Stomach (tissue), 8 donors: ENCODE measurements at regions not wholly inside any gene's neighbourhood (a gene's known extent, or its start where the extent isn't known, plus 50 kb on each side); places are given as distances from the start of the nearest gene placed in this dataset.

ENCODE experiments used
- DNase-seq, 2 donors: peaks; one replicate each; pipeline versions ENCODE4 v3.0.0 to v3.0.0-alpha.2; 2013 to 2019
- H3K27ac ChIP-seq, 5 donors: fragments of 200-600 bp in 4 of 5; sonication (generic) in 4 of 5; one replicate each; pipeline ENCODE4 v1.5.1; 2013 to 2019; ENCODE audit warnings: mild to moderate bottlenecking in 1 of 5, moderate library complexity in 1 of 5
- H3K27me3 ChIP-seq, 3 donors: fragments of 200-600 bp; sonication (generic); one replicate each; pipeline ENCODE4 v1.5.1; 2017 to 2019; ENCODE audit warnings: mixed run types in 1 of 3
- H3K36me3 ChIP-seq, 4 donors: fragments of 200-600 bp; sonication (generic); 1 replicate in 3 of 4; 2 replicates in 1 of 4; pipeline ENCODE4 v1.5.1; 2016 to 2019
- H3K4me1 ChIP-seq, 4 donors: fragments of 200-600 bp; sonication (generic); one replicate each; pipeline ENCODE4 v1.5.1; 2016 to 2019
- H3K4me3 ChIP-seq, 4 donors: fragments of 200-600 bp; sonication (generic) in 3 of 4; one replicate each; pipeline ENCODE4 v1.5.1; 2016 to 2019; ENCODE audit warnings: mild to moderate bottlenecking in 1 of 4
- H3K9me3 ChIP-seq, 4 donors: fragments of 200-600 bp; sonication (generic); one replicate each; pipeline ENCODE4 v1.5.1; 2016 to 2019
- CTCF ChIP-seq, 7 experiments: fragments of 450-650 bp in 4 of 7; fragments of 200-600 bp in 3 of 7; sonication (generic) in 3 of 7; IDR thresholded peaks; one replicate each; pipeline ENCODE4 v1.5.1; 2016 to 2019; ENCODE audit warnings: antibody characterized with exemption in 7 of 7, control low read depth in 2 of 7, mild to moderate bottlenecking in 1 of 7
- EP300 ChIP-seq: sonication (generic); formaldehyde crosslinking; IDR thresholded peaks from one replicate; pipeline ENCODE4 v1.6.1; 2017; ENCODE audit warnings: antibody characterized with exemption
- POLR2A ChIP-seq, 4 donors: fragments of 450-650 bp; IDR thresholded peaks; one replicate each; pipeline ENCODE4 v1.6.1; 2016; ENCODE audit warnings: antibody characterized with exemption in 4 of 4, control low read depth in 2 of 4, mild to moderate bottlenecking in 1 of 4, moderate library complexity in 1 of 4
- POLR2AphosphoS5 ChIP-seq, 3 donors: sonication (generic); formaldehyde crosslinking; IDR thresholded peaks; one replicate each; pipeline ENCODE4 v1.6.1; 2016; ENCODE audit warnings: antibody characterized with exemption in 3 of 3
- WGBS, 5 donors: extraction: QIAGEN DNeasy Blood & Tissue Kit in 3 of 5; methylation state at CpG; one replicate each; pipeline versions ENCODE4 v1.1.5 to v1.1.7; 2013 to 2018; 5-methylcytosine and 5-hydroxymethylcytosine counted together
- intact Hi-C: fragments of 100-400 bp; cut with DNase I; formaldehyde crosslinking; loops from one replicate; pipeline ENCODE4 v1.15.1; 2023; ENCODE audit warnings: low total_unique reads
- donor health status: healthy with polysubstance abuse.
- donor health status: Bipolar disorder and iron deficiency.
- donor health status: healthy.

- Histone ChIP-seq H3K9me3 (no peaks in the 10 kb centered on the region), H3K36me3 (no peaks in the 10 kb centered on the region), H3K4me1 (peaks cover 0 to 6% (median 0%) of the 10 kb centered on the region in 4 donors), H3K27me3 (no peaks in the 10 kb centered on the region), H3K4me3 (no peak overlapping the region), H3K27ac (no peak overlapping the region)
- intact Hi-C loops: no loop called here
- TF ChIP-seq CTCF (IDR thresholded peaks at IDR 0.05) (no peak), EP300 (no peak)
- 18 to 33% (median 26%) methylated on average over 1 of the region's 1 CpG for WGBS, 5 donors
- DNase-seq: no peak
Observed at GRCh38 chrX:79079477-79079876, 65.0 kb upstream of the GPR174 start.

GRCh38 chrX:79080141-79080540, 64.3 kb upstream of the GPR174 start:
- no peaks in the 10 kb centered on the region for H3K9me3 ChIP-seq
- no peaks in the 10 kb centered on the region for H3K27me3 ChIP-seq
- TF ChIP-seq EP300 (no peak), POLR2A (IDR thresholded peaks at IDR 0.05) (no peak), CTCF (IDR thresholded peaks at IDR 0.05) (no peak), POLR2AphosphoS5 (IDR thresholded peaks at IDR 0.05) (no peak)
- no peak overlapping the region for H3K27ac ChIP-seq
- intact Hi-C loops: no loop called here
- WGBS, 5 donors: 52 to 59% (median 57%) methylated on average over 2 of the region's 2 CpGs
- no peak overlapping the region for H3K4me3 ChIP-seq
- DNase-seq: no peak
- peaks cover 0 to 6% (median 0%) of the 10 kb centered on the region in 4 donors for H3K4me1 ChIP-seq
- H3K36me3 ChIP-seq: no peaks in the 10 kb centered on the region

- Histone ChIP-seq H3K9me3 (no peaks in the 10 kb centered on the region), H3K4me3 (no peak overlapping the region), H3K27me3 (no peaks in the 10 kb centered on the region), H3K4me1 (peaks cover 0 to 6% (median 0%) of the 10 kb centered on the region in 4 donors), H3K36me3 (no peaks in the 10 kb centered on the region), H3K27ac (no peak overlapping the region)
- peak in 1 of 2 donors; percentile 72 for DNase-seq
- intact Hi-C loops: no loop called here
- WGBS, 5 donors: 8 to 15% (median 12%) methylated on average over 6 of the region's 6 CpGs
- TF ChIP-seq POLR2AphosphoS5 (IDR thresholded peaks at IDR 0.05) (no peak), CTCF (IDR thresholded peaks at IDR 0.05) (peak in 5 of 7 experiments; percentile 33 to 66 (median 63)), EP300 (no peak)
Observed at GRCh38 chrX:79081895-79082512, 62.5 kb upstream of the GPR174 start.

- H3K4me1 ChIP-seq: peaks cover 0 to 6% (median 0%) of the 10 kb centered on the region in 4 donors
- no peak for DNase-seq
- 30 to 44% (median 35%) methylated on average over 3 of the region's 3 CpGs for WGBS, 5 donors
- intact Hi-C loops: no loop called here
- no peaks in the 10 kb centered on the region for H3K27me3 ChIP-seq
- H3K9me3 ChIP-seq: no peaks in the 10 kb centered on the region
- H3K36me3 ChIP-seq: no peaks in the 10 kb centered on the region
- no peak for TF ChIP-seq CTCF (IDR thresholded peaks at IDR 0.05)
- TF ChIP-seq POLR2AphosphoS5 (IDR thresholded peaks at IDR 0.05): no peak
- TF ChIP-seq POLR2A (IDR thresholded peaks at IDR 0.05): no peak
- TF ChIP-seq EP300: no peak
- no peak overlapping the region for H3K4me3 ChIP-seq
- no peak overlapping the region for H3K27ac ChIP-seq
Observed at GRCh38 chrX:79082899-79083298, 61.6 kb upstream of the GPR174 start.
